Transverse colon (tissue), 4 donors: ENCODE measurements at regions not wholly inside any gene's neighbourhood (a gene's known extent, or its start where the extent isn't known, plus 50 kb on each side); places are given as distances from the start of the nearest gene placed in this dataset.

Experiments used
- CTCF ChIP-seq, 5 experiments: fragments of 200-600 bp in 3 of 5; fragments of 450-650 bp in 2 of 5; sonication (generic) in 3 of 5; IDR thresholded peaks; 1 replicate in 2 of 5; 2 replicates in 3 of 5; pipeline ENCODE4 v1.5.1; 2016 to 2017; ENCODE audit warnings: antibody characterized with exemption in 5 of 5, inconsistent platforms in 3 of 5, mild to moderate bottlenecking in 2 of 5, moderate library complexity in 1 of 5
- POLR2AphosphoS5 ChIP-seq, 3 donors: sonication (generic); formaldehyde crosslinking; IDR thresholded peaks; one replicate each; pipeline ENCODE4 v1.6.1; 2016; ENCODE audit warnings: antibody characterized with exemption in 3 of 3

GRCh38 chr2:22055784-22056620 is 932.2 kb downstream of the TDRD15 start:
- no peak for TF ChIP-seq CTCF (IDR thresholded peaks at IDR 0.05)
- TF ChIP-seq POLR2AphosphoS5 (IDR thresholded peaks at IDR 0.05), result no peak
